ENCODE measurements at regions not wholly inside any gene's neighbourhood (a gene's known extent, or its start where the extent isn't known, plus 50 kb on each side); places are given as distances from the start of the nearest gene placed in this dataset.

GRCh38 chr1:55329091-55329490 lies 113.9 kb upstream of the USP24 start:
- Histone ChIP-seq H3K9me3 (ENCODE audit: low read depth) (no peaks in the 10 kb centered on the region), H3K36me3 (no peaks in the 10 kb centered on the region), H3K27ac (no peak overlapping the region), H3K9ac (no peak overlapping the region), H4K20me1 (ENCODE audit: low read depth) (no peaks in the 10 kb centered on the region), H3K79me2 (ENCODE audit: low read depth) (no peaks in the 10 kb centered on the region), H3K4me2 (no peak overlapping the region), H3K27me3 (no peaks in the 10 kb centered on the region), H3K4me3 (no peak overlapping the region), H3K4me1 (no peaks in the 10 kb centered on the region), H2AFZ (replicated peaks) (no peak overlapping the region), H3F3A (ENCODE audit: low read depth) (no peaks in the 10 kb centered on the region)
- TF ChIP-seq CTCF (IDR thresholded peaks at IDR 0.05) = no peak
- TF ChIP-seq EZH2phosphoT487 (IDR thresholded peaks at IDR 0.05) = no peak
- TF ChIP-seq EZH2 (IDR thresholded peaks at IDR 0.05) = no peak
- no peak overlapping the region for H3K4me3 Mint-ChIP-seq
- DNase-seq (ENCODE audit: low spot score) = no peak
- peaks cover 14% of the 10 kb centered on the region for H3K27me3 Mint-ChIP-seq (ENCODE audit: insufficient read depth, low read depth)
- H3K36me3 Mint-ChIP-seq = no peaks in the 10 kb centered on the region
- no peak overlapping the region for H3K27ac Mint-ChIP-seq
- no peaks in the 10 kb centered on the region for H3K9me3 Mint-ChIP-seq
- peaks cover 4% of the 10 kb centered on the region for H3K4me1 Mint-ChIP-seq

- H3K27me3 ChIP-seq = no peaks in the 10 kb centered on the region
Observed at GRCh38 chr1:55326496-55327243, 111.5 kb upstream of the USP24 start.

GRCh38 chr1:55323760-55324159 lies 108.6 kb upstream of the USP24 start:
- no peak overlapping the region for H2AFZ ChIP-seq (replicated peaks)
- H3K79me2 ChIP-seq (ENCODE audit: low read depth) = no peaks in the 10 kb centered on the region
- H3K4me1 ChIP-seq = no peaks in the 10 kb centered on the region
- no peak overlapping the region for H3K9ac ChIP-seq
- no peak for DNase-seq (ENCODE audit: low spot score)
- no peaks in the 10 kb centered on the region for H3K9me3 ChIP-seq (ENCODE audit: low read depth)
- no peak for TF ChIP-seq EZH2 (IDR thresholded peaks at IDR 0.05)
- no peak for TF ChIP-seq CTCF (IDR thresholded peaks at IDR 0.05)
- no peak for TF ChIP-seq EZH2phosphoT487 (IDR thresholded peaks at IDR 0.05)
- Mint-ChIP-seq H3K4me3 (no peak overlapping the region), H3K27ac (no peak overlapping the region), H3K36me3 (no peaks in the 10 kb centered on the region), H3K9me3 (no peaks in the 10 kb centered on the region), H3K27me3 (ENCODE audit: insufficient read depth, low read depth) (peaks cover 3% of the 10 kb centered on the region), H3K4me1 (no peaks in the 10 kb centered on the region)
- no peak overlapping the region for H3K4me2 ChIP-seq
- no peaks in the 10 kb centered on the region for H3F3A ChIP-seq (ENCODE audit: low read depth)
- H3K36me3 ChIP-seq = no peaks in the 10 kb centered on the region
- no peak overlapping the region for H3K4me3 ChIP-seq
- H4K20me1 ChIP-seq (ENCODE audit: low read depth) = no peaks in the 10 kb centered on the region
- no peak overlapping the region for H3K27ac ChIP-seq
- no peaks in the 10 kb centered on the region for H3K27me3 ChIP-seq

More at GRCh38 chr1:55326496-55327243, 111.5 kb upstream of the USP24 start:
- no peaks in the 10 kb centered on the region for H3K9me3 ChIP-seq (ENCODE audit: low read depth)
- no peaks in the 10 kb centered on the region for H3K36me3 ChIP-seq
- Mint-ChIP-seq H3K27ac (peak overlapping the region; percentile 58), H3K27me3 (ENCODE audit: insufficient read depth, low read depth) (peaks cover 3% of the 10 kb centered on the region), H3K36me3 (no peaks in the 10 kb centered on the region), H3K4me3 (no peak overlapping the region), H3K4me1 (no peaks in the 10 kb centered on the region), H3K9me3 (no peaks in the 10 kb centered on the region)
- H3K27ac ChIP-seq = no peak overlapping the region
- no peak overlapping the region for H3K9ac ChIP-seq
- no peak overlapping the region for H3K4me2 ChIP-seq
- TF ChIP-seq EZH2 (IDR thresholded peaks at IDR 0.05) (no peak), CTCF (IDR thresholded peaks at IDR 0.05) (no peak), EZH2phosphoT487 (IDR thresholded peaks at IDR 0.05) (no peak)
- H3F3A ChIP-seq (ENCODE audit: low read depth) = no peaks in the 10 kb centered on the region
- H3K4me3 ChIP-seq = no peak overlapping the region
- no peak for DNase-seq (ENCODE audit: low spot score)
- H3K4me1 ChIP-seq = no peaks in the 10 kb centered on the region
- H3K79me2 ChIP-seq (ENCODE audit: low read depth) = no peaks in the 10 kb centered on the region
- no peaks in the 10 kb centered on the region for H4K20me1 ChIP-seq (ENCODE audit: low read depth)
- H2AFZ ChIP-seq (replicated peaks) = peak overlapping the region; percentile 32

Measured in neural progenitor cell (in vitro differentiated cells).